GM19351 (cell line): ENCODE measurements at regions not wholly inside any gene's neighbourhood (a gene's known extent, or its start where the extent isn't known, plus 50 kb on each side); places are given as distances from the start of the nearest gene placed in this dataset.

ENCODE experiments used
- ATAC-seq: cut with Tn5 transposase; IDR thresholded peaks from one replicate; pipeline ENCODE4 v1.9.1; 2021; ENCODE audit warnings: mild to moderate bottlenecking, moderate library complexity; ENCODE audit not compliant: unreplicated experiment

GRCh38 chr4:24705016-24705753 lies 90.2 kb upstream of the SOD3 start:
- ATAC-seq = no peak

GRCh38 chr4:24713604-24714003 lies 81.8 kb upstream of the SOD3 start:
- no peak for ATAC-seq

GRCh38 chr4:24719615-24720014 lies 75.8 kb upstream of the SOD3 start:
- ATAC-seq = no peak

- ATAC-seq = no peak
Measured at GRCh38 chr4:24720436-24720835, 74.9 kb upstream of the SOD3 start.

- no peak for ATAC-seq
Measured at GRCh38 chr4:24720979-24721378, 74.4 kb upstream of the SOD3 start.

- no peak for ATAC-seq
Measured at GRCh38 chr4:24722026-24722568, 73.3 kb upstream of the SOD3 start.

GRCh38 chr4:24727390-24728224 lies 67.8 kb upstream of the SOD3 start:
- no peak for ATAC-seq

- no peak for ATAC-seq
Measured at GRCh38 chr4:24729119-24729730, 66.1 kb upstream of the SOD3 start.

GRCh38 chr4:24730256-24731001 lies 64.9 kb upstream of the SOD3 start:
- no peak for ATAC-seq

GRCh38 chr4:24731448-24731847 lies 63.9 kb upstream of the SOD3 start:
- ATAC-seq = no peak

GRCh38 chr4:24734511-24734910 lies 60.9 kb upstream of the SOD3 start:
- ATAC-seq = no peak

- ATAC-seq = no peak
Measured at GRCh38 chr4:24736066-24736465, 59.3 kb upstream of the SOD3 start.

- no peak for ATAC-seq
Measured at GRCh38 chr4:24741910-24742309, 53.5 kb upstream of the SOD3 start.

- no peak for ATAC-seq
Measured at GRCh38 chr4:24742335-24742734, 53.0 kb upstream of the SOD3 start.

- ATAC-seq = no peak
Measured at GRCh38 chr4:24742773-24743172, 52.6 kb upstream of the SOD3 start.

GRCh38 chr4:24743206-24743605 lies 52.2 kb upstream of the SOD3 start:
- no peak for ATAC-seq

- ATAC-seq = no peak
Measured at GRCh38 chr4:24743927-24744326, 51.4 kb upstream of the SOD3 start.

- no peak for ATAC-seq
Measured at GRCh38 chr4:24745172-24745895, 50.0 kb upstream of the SOD3 start.
